Ovary (tissue), 7 donors: ENCODE measurements at regions not wholly inside any gene's neighbourhood (a gene's known extent, or its start where the extent isn't known, plus 50 kb on each side); places are given as distances from the start of the nearest gene placed in this dataset.

ENCODE experiments used
- DNase-seq, 5 donors: peaks; one replicate each; pipeline ENCODE4 v3.0.0-alpha.2; 2019 to 2020
- H3K27ac ChIP-seq, 2 donors: fragments of 200-600 bp; one replicate each; pipeline versions ENCODE4 v1.5.1 to v1.8.0; 2019 to 2022
- H3K27me3 ChIP-seq: fragments of 200-600 bp; one replicate; pipeline ENCODE4 v1.8.0; 2022
- H3K36me3 ChIP-seq: fragments of 200-600 bp; sonication (generic); one replicate; pipeline ENCODE4 v1.5.1; 2019
- H3K4me1 ChIP-seq: one replicate; pipeline ENCODE4 v1.8.1; 2013; ENCODE audit warnings: mild to moderate bottlenecking, moderate library complexity; ENCODE audit not compliant: insufficient read depth
- H3K4me3 ChIP-seq: fragments of 200-600 bp; sonication (generic); one replicate; pipeline ENCODE4 v1.5.1; 2017
- H3K9me3 ChIP-seq, 2 donors: fragments of 200-600 bp in 1 of 2; sonication (generic) in 1 of 2; one replicate each; pipeline versions ENCODE4 v1.5.1 to v1.8.1; 2013 to 2019; ENCODE audit warnings: mild to moderate bottlenecking in 1 of 2, moderate library complexity in 1 of 2
- EP300 ChIP-seq: sonication (generic); formaldehyde crosslinking; IDR thresholded peaks from one replicate; pipeline ENCODE4 v1.6.1; 2017; ENCODE audit warnings: antibody characterized with exemption
- POLR2A ChIP-seq: fragments of 450-650 bp; IDR thresholded peaks from one replicate; pipeline ENCODE4 v1.6.1; 2017; ENCODE audit warnings: antibody characterized with exemption, mild to moderate bottlenecking, moderate library complexity
- WGBS, 3 donors: extraction: QIAGEN DNeasy Blood & Tissue Kit in 1 of 3; methylation state at CpG; one replicate each; pipeline versions ENCODE4 v1.1.5 to v1.1.7; 2013 to 2017; 5-methylcytosine and 5-hydroxymethylcytosine counted together
- intact Hi-C, 4 donors: fragments of 100-400 bp; cut with DNase I; formaldehyde crosslinking; loops; one replicate each; pipeline versions ENCODE4 v1.11.0 to v1.15.1; 2022 to 2023
- TF ChIP-seq, protein P1 (sequence below), 3 donors: fragments of 450-650 bp in 2 of 3; fragments of 200-600 bp in 1 of 3; IDR thresholded peaks; one replicate each; pipeline versions ENCODE4 v1.5.1 to v1.8.0; 2016 to 2022; ENCODE audit warnings: antibody characterized with exemption in 3 of 3, mild to moderate bottlenecking in 1 of 3
- donor health status: DM: no; HTN: no; CAD: no; lungs with moderate emphysema.
- donor health status: DM: no; HTN: no; CAD: no.
- donor health status: Bipolar disorder and iron deficiency.
- donor health status: DM: no; HTN: no; CAD: no.
- donor health status: DM: yes; HTN: yes; CAD: no.

DNA sequence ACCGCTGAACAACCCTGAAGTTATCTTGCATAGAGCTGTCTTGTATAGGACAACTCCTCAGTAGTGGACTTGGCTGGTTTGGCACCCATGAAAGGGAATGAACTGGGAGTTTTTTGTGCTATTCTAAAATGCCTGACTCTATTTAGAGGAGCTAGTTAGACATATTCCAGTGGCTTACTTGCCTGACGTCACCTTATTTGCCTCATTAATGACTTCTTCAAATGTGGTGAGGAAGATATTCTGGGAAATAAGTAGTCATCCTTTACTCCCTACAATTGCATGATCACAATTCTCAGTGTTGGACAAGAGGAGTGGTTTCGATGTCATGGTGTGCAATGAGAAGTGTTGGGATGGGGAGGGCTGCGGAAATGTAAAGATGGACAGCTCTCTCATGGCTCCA, 509.2 kb upstream of the MDFIC2 start:
- H3K4me3 ChIP-seq: no peak overlapping the region
- no peak for DNase-seq
- WGBS, 3 donors: 92 to 96% (median 95%) methylated on average over 4 of the region's 4 CpGs
- intact Hi-C loops: no loop called here
- no peak overlapping the region for H3K27ac ChIP-seq
- H3K27me3 ChIP-seq: no peaks in the 10 kb centered on the region
- TF ChIP-seq, protein P1, sequence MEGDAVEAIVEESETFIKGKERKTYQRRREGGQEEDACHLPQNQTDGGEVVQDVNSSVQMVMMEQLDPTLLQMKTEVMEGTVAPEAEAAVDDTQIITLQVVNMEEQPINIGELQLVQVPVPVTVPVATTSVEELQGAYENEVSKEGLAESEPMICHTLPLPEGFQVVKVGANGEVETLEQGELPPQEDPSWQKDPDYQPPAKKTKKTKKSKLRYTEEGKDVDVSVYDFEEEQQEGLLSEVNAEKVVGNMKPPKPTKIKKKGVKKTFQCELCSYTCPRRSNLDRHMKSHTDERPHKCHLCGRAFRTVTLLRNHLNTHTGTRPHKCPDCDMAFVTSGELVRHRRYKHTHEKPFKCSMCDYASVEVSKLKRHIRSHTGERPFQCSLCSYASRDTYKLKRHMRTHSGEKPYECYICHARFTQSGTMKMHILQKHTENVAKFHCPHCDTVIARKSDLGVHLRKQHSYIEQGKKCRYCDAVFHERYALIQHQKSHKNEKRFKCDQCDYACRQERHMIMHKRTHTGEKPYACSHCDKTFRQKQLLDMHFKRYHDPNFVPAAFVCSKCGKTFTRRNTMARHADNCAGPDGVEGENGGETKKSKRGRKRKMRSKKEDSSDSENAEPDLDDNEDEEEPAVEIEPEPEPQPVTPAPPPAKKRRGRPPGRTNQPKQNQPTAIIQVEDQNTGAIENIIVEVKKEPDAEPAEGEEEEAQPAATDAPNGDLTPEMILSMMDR (IDR thresholded peaks at IDR 0.05): no peak
- TF ChIP-seq POLR2A (no peak), EP300 (no peak)
- no peaks in the 10 kb centered on the region for H3K9me3 ChIP-seq
- H3K36me3 ChIP-seq: no peaks in the 10 kb centered on the region
- H3K4me1 ChIP-seq: no peaks in the 10 kb centered on the region

DNA sequence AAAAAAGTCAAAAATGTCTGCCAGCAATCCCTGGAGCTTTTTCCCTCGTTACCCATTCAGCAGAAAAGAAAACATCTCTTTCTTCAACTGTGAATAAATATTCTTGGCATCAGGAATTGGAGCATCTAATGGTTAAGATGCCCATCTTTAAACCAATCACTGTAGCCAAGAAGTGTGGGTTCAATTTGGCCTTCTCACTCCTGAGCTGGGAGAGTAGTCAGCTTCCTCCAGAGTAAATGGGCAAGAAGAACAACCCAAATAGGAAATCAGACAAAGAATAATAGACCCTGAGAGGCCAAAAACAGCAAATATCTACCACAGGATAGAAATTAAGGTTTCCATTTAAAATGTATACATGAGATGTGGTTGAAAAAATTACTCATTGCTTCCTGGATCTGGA, 508.0 kb upstream of the MDFIC2 start:
- Histone ChIP-seq H3K9me3 (no peaks in the 10 kb centered on the region), H3K4me3 (no peak overlapping the region), H3K4me1 (no peaks in the 10 kb centered on the region), H3K27ac (no peak overlapping the region), H3K36me3 (no peaks in the 10 kb centered on the region), H3K27me3 (no peaks in the 10 kb centered on the region)
- WGBS, 3 donors: 79 to 92% (median 81%) methylated on average over 1 of the region's 1 CpG
- intact Hi-C loops: no loop called here
- TF ChIP-seq EP300: no peak
- TF ChIP-seq, protein P1 (IDR thresholded peaks at IDR 0.05): no peak
- no peak for TF ChIP-seq POLR2A
- no peak for DNase-seq

DNA sequence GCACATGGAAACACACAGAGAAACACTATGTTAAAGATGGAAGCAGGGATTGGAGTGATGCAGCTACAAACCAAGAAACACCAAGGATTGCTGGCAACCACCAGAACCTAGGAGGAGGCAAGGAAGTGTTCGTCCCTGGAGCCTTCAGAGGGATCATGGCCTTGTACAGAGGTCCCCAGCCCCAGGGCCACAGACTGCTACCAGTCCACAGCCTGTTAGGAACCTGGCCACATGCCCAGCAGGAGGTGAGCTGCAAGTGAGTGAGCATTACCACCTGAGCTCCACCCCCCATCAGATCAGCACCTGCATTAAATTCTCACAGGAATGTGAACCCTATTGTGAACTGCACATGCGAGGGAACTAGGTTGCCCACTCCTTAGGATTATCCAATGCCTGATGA, 505.7 kb upstream of the MDFIC2 start:
- H3K27me3 ChIP-seq: no peaks in the 10 kb centered on the region
- no peak for DNase-seq
- TF ChIP-seq POLR2A: no peak
- no peak for TF ChIP-seq EP300
- TF ChIP-seq, protein P1 (IDR thresholded peaks at IDR 0.05): no peak
- H3K4me3 ChIP-seq: no peak overlapping the region
- no peaks in the 10 kb centered on the region for H3K9me3 ChIP-seq
- H3K36me3 ChIP-seq: no peaks in the 10 kb centered on the region
- intact Hi-C loops: no loop called here
- no peak overlapping the region for H3K27ac ChIP-seq
- H3K4me1 ChIP-seq: no peaks in the 10 kb centered on the region
- WGBS, 3 donors: 73 to 98% (median 98%) methylated on average over 2 of the region's 2 CpGs

DNA sequence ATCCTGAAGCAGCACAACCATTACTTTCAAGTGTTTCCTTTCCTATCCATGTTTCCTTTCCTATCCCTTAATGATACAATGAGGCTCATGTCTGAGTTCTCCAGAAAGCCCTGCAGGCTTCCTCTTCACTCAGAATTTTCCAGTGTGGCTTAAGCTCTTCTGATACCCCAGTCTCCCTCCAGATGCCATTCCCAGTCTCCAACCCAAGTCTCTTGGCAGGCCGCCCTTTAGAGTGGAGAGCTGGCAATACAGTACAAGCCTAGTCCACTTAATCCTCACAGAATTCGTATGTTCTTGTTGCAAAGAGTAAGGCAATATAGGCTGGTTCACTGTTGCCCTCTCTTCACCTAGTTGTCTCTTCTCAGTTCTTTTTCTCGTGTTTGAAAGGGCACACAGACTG, 503.9 kb upstream of the MDFIC2 start:
- intact Hi-C loops: no loop called here
- no peaks in the 10 kb centered on the region for H3K36me3 ChIP-seq
- no peak overlapping the region for H3K4me3 ChIP-seq
- no peaks in the 10 kb centered on the region for H3K9me3 ChIP-seq
- H3K4me1 ChIP-seq: no peaks in the 10 kb centered on the region
- DNase-seq: no peak
- TF ChIP-seq, protein P1 (IDR thresholded peaks at IDR 0.05): no peak
- TF ChIP-seq EP300 (no peak), POLR2A (no peak)
- WGBS, 3 donors: 87 to 94% (median 91%) methylated on average over 3 of the region's 3 CpGs
- H3K27me3 ChIP-seq: no peaks in the 10 kb centered on the region
- H3K27ac ChIP-seq: no peak overlapping the region

DNA sequence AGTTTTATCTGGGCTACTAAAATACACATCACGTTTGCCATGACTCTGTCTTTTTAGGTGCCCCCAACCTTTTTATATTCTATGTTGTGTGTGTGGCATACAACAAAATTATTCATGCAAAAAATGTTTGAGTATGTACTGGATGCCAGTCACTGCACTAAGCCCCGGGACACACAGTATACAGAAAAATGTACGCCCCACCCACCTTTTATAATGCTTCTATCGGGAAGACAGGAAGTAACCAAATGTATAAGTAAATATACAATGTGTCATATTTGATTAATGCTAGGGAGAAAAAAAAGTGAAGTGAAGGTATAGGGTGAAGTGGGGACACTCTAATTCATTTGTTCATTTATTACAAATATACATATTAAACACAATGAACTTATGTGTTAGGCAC, 503.4 kb upstream of the MDFIC2 start:
- no peak for TF ChIP-seq EP300
- no peak for TF ChIP-seq POLR2A
- TF ChIP-seq, protein P1 (IDR thresholded peaks at IDR 0.05): no peak
- Histone ChIP-seq H3K27ac (no peak overlapping the region), H3K36me3 (no peaks in the 10 kb centered on the region), H3K27me3 (no peaks in the 10 kb centered on the region), H3K9me3 (no peaks in the 10 kb centered on the region), H3K4me1 (no peaks in the 10 kb centered on the region), H3K4me3 (no peak overlapping the region)
- 83 to 88% (median 87%) methylated on average over 4 of the region's 4 CpGs for WGBS, 3 donors
- DNase-seq: no peak
- intact Hi-C loops: no loop called here
